ENCODE measurements at regions not wholly inside any gene's neighbourhood (a gene's known extent, or its start where the extent isn't known, plus 50 kb on each side); places are given as distances from the start of the nearest gene placed in this dataset.

- TF ChIP-seq CHD1 (IDR thresholded peaks at IDR 0.05; ENCODE audit: low read depth, low read length) = no peak
- TF ChIP-seq YY1 (IDR thresholded peaks at IDR 0.05; ENCODE audit: low read depth, low read length) = no peak
- no peak for TF ChIP-seq CTBP2 (IDR thresholded peaks at IDR 0.05; ENCODE audit: borderline replicate concordance, insufficient read depth, insufficient read length, low read length)
- no peak for TF ChIP-seq SUZ12 (IDR thresholded peaks at IDR 0.05; ENCODE audit: low read length)
- no peak for TF ChIP-seq BCL11A (IDR thresholded peaks at IDR 0.05; ENCODE audit: low read depth in 2 of 2, low read length in 2 of 2)
Observed at GRCh38 chr7:68444042-68444441, 1154.2 kb upstream of the AUTS2 start (continued).

Data from H1 (cell line).